HCEC 1CT (cell line): ENCODE measurements at regions not wholly inside any gene's neighbourhood (a gene's known extent, or its start where the extent isn't known, plus 50 kb on each side); places are given as distances from the start of the nearest gene placed in this dataset.

Source experiments
- DNase-seq: peaks from one replicate; pipeline ENCODE4 v3.0.0-alpha.2; 2017

DNA sequence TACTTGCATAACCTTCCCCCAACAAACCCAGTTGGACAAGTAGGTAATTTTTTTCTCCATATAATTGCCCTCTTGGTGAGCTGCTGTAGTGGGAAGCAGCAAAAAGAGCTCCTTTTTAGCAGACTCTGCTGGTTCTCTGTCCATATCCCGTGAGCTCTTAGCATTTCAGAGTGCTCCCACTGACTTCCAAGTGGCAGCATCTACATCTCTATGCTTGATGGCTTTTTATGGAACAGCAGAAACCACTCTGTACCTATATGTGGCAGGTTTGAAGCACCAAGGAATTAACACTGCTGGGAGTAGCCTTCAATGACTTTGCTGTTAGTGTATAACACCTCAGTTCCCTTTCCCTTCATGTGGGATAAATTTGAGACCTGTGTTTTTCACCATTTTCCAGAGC lies 168.4 kb upstream of the NHS start:
- DNase-seq, result no peak

DNA sequence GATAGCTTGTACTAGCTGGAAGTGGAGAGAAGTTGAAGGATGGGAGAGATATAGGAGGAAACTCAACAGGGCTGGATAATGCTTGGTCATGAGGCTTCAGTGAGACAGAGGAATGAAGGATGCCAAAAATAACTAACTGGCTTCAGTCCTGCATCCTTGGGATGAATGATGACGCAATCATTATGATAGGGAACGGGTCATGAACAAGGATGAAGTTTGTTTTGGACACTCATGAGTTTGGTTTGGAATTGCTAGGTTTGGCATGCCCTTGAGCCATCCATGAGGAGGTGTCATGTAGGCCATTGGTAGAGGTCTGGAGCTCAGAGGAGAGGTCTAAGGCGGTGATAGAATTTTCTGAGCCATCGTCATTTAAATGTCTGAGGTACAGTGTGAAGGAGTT lies 160.0 kb upstream of the NHS start:
- DNase-seq, result no peak

DNA sequence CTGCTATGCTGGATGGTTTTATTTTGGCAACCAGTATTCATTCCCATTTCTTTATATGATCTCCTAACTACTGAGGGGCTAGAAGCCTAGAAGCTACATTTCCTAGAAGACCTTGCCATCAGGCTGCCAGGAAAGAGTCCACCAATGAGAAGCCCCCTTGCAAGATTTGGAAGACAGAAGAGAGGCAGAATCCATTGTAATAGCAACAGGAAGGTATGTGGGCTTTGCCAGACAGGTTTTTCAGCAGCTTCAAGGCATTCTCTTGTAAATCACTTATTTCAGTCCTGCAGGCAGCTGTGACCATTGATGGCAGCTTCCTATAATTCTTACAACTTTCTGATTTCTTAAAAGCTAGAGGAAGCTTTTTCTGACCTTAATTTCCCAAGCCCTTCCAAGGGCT lies 148.3 kb upstream of the NHS start:
- DNase-seq, result no peak

DNA sequence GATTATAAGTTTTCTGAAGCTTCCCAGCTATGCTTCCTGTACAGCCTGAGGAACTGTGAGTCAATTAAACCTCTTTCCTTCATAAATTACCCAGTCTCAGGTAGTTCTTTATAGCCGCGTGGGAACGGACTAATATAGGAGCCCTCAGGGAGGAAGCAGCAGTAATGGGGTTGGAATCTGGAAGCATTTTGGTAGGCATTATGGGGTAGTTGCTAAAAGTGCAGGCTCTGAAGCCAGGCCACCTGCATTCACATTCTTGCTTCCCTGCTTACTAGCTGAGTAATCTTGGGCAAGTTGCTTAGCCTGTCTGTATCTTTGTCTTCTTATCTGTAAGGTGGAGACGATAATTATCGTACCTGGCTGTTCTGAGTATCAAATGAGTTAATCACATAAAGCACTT lies 137.9 kb upstream of the NHS start:
- no peak for DNase-seq

DNA sequence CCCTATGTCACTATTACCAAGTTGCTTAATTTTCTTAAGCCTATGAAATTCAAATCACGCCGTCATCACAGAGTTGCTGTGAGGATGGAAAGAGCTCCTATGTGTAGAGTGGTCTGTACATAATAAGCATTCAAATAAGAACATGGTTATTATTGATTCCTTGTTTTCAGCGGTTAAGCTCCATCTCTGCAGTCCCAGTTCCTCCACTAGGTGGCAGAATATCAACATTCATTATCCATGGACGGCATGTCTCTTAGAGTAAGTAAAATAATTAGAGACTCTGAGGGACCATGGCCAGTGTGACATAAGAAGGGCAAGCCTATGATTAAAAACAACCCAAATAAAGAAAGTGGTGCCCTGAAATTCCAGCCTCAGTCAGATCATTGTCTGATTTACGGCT lies 132.5 kb upstream of the NHS start:
- DNase-seq, result peak; percentile 12

DNA sequence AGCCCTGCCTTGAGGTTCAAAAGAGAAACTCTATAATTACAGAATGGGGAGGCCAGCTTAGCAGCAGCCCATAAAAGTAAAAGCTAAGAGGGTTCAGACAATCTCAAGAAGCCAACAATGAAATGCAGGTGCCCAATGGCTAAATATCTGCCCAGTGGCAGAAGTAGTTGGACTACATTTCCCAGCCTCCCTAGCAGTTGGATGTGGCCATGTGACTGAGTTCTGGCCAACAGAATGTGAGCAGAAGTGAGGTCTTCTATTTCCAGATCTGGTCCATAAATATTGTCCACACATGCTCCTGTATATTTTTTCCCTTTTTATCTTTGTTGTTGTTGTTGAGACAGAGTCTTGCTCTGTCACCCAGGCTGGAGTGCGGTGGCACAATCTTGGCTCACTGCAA lies 127.9 kb upstream of the NHS start:
- DNase-seq, result no peak

DNA sequence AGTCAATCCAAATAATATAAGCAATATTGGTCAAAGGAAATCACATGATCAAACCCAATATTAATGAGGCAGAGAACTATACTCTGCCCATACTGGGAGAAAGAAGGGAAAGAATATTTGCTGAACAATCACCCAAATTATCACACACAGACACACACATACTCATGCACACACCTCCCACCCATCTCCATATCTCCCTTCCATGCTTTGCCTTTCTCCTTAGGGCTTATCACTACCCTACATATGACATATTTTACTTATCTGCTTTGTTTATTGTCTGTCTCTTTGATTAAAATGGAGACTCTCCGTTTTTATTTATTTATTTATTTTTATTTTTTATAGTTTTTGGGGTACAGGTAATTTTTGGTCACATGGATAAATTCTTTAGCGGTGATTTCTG lies 112.9 kb upstream of the NHS start:
- DNase-seq, result no peak

DNA sequence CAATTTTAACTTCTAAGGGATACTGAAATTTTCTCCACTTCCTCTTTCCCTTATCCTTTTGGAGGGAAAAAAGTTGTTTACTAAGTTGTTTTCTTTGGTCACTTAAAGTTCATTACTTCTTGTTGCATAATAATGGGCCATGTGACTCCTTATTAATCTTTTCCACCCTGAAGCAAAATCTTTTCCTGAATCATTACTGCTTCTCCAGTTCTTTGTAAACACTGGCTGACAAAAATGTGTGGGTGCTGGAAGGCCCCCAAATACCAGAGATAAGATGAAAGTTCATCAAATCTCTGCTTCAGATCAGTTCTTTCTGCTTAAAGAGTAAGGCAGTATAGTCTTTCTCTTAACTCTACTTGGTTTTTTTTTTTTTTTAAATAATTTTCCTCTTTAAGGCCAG lies 108.9 kb upstream of the NHS start:
- DNase-seq, result no peak

DNA sequence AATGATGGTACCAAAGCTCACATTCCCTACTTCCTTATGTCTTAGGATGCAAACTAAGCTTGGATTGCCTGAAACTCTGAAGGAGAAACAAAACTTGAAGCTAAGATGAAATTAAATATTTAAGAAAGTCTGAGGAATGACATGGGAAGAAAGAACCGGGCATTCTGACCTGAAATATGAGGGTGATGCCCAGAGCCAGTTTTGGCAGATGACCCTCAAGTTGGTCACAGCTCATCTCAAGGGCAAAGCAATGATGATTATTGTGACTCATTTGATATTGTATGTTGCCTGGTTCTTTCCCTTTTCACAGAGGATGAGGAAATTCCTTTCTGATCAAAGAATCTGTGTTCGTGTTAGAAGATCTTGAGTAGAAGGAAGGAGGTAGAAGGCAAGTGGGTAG lies 96.0 kb upstream of the NHS start:
- no peak for DNase-seq

DNA sequence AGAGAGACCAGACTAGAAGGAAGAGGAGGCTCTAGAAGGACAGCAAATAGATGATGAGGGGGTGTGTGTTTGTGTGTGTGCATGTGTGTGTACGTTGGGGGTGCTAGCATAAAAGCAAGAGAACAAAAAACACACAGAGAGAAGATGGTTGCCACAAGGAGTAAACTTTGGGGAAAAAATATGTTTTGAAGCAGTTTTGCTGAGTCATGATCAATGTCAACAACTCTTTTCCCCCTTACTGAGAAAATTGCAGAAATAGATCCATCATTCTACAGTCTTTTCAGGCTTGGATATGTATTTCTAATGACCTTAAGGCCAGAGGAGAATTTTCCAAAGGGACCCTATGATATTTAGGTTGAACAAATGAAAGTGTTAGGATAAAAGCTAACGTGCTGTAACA lies 89.0 kb upstream of the NHS start:
- DNase-seq, result no peak

DNA sequence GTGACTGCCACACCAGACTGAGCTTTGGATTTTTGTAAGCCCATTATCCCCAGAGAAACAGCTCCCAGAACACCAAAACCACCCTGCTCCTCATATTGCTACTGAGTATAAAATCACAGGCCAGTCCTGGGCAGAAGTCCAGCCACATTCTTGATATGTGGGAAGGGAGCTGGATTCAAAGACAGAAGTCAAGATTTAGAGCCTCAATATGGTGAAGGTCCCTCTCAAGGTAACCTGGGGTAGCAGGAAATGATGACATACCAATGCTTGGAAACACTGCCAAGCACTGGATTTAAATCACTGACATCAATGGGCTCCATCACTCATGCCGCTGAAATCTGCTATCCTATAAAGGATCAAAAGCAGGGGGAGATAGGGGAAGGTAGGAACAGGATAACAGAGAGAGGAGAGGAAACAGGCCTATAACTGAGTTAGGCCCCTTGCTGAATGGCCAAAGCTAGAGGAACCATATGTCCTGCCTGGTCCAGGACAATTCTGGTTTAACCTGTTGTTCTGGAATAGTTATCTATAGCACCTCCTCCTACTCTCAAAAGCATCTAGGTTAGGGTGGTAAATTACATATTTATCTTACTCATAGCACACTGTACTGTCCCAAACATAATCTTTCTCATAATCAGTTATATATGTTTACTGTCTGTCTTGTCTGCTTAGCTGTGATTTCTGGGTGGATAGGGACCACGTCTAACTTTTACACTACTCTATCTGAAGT lies 83.7 kb upstream of the NHS start:
- no peak for DNase-seq

DNA sequence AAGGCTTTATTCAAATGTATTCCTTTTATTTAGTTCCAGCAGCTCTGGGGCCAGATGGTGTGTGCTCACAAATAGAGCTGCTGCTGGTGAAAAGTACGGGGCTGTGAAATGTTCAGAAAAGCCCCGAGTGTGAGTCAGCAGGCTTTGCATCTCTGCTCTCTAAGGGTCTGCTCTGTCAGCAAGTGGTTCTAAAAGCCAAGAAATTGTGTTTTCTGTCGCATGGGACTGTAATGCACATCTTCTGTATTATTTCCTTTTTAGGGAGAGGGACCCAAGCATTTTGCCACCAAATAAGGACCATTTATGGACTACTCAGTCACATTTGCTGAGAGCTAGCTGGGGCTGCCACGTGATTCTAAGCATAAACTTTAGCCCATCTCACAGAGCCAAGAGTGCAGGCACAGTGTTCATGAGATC lies 82.9 kb upstream of the NHS start:
- DNase-seq, result no peak

DNA sequence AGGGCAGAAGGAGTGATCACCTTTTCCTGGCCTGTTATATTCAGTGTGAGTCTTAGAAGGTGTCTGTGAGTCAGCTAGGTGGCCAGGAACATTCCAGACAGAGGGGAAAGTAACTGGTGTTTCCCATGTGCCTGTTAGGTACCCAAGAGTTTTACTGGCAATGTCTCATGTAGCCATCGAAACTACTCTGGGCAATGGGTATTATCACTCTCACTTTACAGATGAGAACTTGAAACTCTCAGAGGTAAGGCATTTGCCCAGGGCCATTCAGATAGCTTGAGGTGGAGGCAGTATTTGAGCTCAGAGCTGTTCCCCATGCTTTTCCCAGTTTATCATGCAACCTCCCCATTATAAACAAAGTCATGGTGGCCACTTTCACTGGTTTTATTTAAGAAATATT lies 80.4 kb upstream of the NHS start:
- no peak for DNase-seq

DNA sequence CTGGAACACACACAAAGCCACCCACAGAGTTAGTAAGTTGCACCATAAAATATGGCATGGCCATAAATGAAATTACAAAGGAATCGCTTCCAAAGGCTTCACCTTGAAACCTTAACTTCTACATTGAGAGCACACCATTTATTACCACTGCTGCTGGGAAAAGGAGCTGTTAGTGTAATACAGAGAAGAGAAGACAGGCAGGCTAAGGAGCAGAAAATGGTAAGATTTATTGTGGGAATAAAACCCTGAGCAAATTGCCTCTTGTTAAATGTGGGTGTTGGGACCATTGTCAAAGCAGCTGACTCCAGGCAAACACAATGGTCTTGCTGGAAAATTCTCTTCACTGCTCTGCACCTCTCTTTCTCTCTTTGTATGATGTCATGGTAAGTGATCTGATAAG lies 79.2 kb upstream of the NHS start:
- no peak for DNase-seq

DNA sequence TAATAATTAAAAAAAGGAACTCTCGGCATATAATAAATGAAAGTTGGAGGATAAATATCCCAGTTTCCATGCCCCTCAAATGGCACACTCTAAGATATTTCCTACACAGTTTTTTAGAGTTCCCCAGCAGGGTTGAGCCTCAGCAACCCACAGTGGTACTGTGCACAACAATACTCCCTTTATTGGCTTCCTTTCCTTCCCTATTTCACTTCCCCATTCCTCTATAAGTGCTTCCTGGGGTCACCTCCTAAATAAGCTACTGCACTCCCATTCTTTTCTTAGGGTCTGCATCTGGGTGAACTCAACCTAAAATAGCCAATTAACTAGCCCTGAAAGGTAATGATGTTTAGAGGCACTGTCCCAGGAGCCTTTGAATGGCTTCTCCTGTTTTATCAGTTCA lies 76.4 kb upstream of the NHS start:
- no peak for DNase-seq

DNA sequence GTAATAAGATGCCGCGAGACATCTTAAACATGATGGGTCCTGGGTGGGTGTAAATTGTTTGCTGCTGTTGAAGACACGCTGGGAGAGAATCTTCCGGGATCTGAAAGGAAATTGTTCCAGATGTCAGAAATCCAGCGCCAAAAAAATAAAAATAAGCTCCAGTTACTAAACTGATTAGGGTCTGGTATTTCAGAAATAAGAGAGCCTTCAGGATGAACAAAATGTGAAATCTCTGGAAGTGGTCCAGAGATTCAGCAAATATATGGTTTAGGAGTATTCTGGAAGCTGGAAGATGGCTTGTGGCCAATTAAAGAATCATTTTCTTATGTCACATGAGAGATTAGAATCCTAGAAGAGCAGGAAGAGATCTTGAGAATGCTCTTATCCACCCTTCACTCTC lies 75.8 kb upstream of the NHS start:
- DNase-seq, result no peak

DNA sequence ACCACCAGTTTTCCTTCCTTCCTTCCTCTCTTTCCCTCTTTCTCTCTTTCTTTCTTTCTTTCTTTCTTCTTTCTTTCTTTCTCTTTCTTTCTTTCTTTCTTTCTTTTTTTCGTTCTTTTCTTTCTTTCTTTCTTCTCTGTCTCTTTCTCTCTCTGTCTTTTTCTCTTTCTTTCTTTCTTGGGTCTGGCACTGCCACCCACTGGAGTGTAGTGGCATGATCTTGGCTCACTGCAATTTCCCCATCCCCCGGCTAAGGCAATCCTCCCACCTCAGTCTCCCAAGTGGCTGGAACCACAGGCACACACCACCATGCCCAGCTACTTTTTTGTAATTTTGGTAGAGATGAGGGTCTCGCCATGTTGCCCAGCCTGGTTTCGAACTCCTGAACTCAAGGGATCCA lies 51.6 kb upstream of the NHS start:
- DNase-seq, result no peak
